ENCODE measurements at regions not wholly inside any gene's neighbourhood (a gene's known extent, or its start where the extent isn't known, plus 50 kb on each side); places are given as distances from the start of the nearest gene placed in this dataset.

DNA sequence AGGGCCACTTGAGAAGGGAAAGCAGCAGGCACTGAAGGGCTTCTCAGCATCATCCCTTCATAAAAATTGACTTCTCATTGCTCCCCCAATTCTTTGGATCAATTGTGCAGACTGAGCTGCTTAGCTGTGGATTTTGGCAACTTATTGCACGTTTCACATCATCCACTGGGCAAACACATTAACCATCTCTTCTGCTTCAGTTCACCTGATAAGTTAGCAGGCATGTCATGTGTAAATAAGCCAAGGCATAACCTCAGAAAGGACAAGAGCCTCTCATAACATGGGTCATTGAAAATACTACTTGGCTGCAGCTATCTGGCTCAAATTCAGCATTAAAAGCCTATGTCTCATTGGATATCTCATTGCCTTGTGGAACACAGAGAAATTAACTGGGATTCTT, 366.5 kb downstream of the LRRC3B start:
- no peak for DNase-seq
- intact Hi-C loops (cut with DNase I; ENCODE audit: low total_unique reads), result no loop called here
- Histone ChIP-seq H3K27me3 (no peaks in the 10 kb centered on the region), H3K27ac (no peak overlapping the region), H3K9me3 (no peaks in the 10 kb centered on the region), H3K4me3 (no peak overlapping the region), H3K4me1 (no peaks in the 10 kb centered on the region), H3K36me3 (no peaks in the 10 kb centered on the region)
- TF ChIP-seq POLR2A (IDR thresholded peaks at IDR 0.05), result no peak
- TF ChIP-seq, protein P1, sequence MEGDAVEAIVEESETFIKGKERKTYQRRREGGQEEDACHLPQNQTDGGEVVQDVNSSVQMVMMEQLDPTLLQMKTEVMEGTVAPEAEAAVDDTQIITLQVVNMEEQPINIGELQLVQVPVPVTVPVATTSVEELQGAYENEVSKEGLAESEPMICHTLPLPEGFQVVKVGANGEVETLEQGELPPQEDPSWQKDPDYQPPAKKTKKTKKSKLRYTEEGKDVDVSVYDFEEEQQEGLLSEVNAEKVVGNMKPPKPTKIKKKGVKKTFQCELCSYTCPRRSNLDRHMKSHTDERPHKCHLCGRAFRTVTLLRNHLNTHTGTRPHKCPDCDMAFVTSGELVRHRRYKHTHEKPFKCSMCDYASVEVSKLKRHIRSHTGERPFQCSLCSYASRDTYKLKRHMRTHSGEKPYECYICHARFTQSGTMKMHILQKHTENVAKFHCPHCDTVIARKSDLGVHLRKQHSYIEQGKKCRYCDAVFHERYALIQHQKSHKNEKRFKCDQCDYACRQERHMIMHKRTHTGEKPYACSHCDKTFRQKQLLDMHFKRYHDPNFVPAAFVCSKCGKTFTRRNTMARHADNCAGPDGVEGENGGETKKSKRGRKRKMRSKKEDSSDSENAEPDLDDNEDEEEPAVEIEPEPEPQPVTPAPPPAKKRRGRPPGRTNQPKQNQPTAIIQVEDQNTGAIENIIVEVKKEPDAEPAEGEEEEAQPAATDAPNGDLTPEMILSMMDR (IDR thresholded peaks at IDR 0.05), result no peak

DNA sequence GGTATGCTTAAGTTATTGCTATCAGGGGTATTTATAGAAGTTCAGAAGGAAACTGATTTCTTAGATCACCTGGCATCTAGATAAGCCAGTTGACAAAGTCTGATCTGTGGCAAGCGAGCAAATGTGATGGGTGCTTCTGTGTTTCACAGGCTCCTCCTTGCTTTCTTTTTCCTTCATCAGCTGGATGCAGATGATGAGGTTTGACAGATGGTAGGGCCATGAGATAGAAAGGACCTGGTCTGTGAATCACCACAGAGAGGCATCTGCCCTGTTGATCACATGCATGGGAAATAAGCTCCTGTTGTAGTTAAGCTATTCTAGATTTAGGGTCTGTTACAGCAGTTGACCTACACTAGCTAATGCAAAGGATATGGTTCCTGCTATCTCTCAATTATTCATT, 372.0 kb downstream of the NEK10 start:
- intact Hi-C loops (cut with DNase I; ENCODE audit: low total_unique reads), result no loop called here
- Histone ChIP-seq H3K27ac (no peak overlapping the region), H3K36me3 (no peaks in the 10 kb centered on the region), H3K4me3 (no peak overlapping the region), H3K9me3 (no peaks in the 10 kb centered on the region), H3K27me3 (no peaks in the 10 kb centered on the region), H3K4me1 (no peaks in the 10 kb centered on the region)
- TF ChIP-seq, protein P1 (IDR thresholded peaks at IDR 0.05), result no peak
- no peak for TF ChIP-seq POLR2A (IDR thresholded peaks at IDR 0.05)
- no peak for DNase-seq

DNA sequence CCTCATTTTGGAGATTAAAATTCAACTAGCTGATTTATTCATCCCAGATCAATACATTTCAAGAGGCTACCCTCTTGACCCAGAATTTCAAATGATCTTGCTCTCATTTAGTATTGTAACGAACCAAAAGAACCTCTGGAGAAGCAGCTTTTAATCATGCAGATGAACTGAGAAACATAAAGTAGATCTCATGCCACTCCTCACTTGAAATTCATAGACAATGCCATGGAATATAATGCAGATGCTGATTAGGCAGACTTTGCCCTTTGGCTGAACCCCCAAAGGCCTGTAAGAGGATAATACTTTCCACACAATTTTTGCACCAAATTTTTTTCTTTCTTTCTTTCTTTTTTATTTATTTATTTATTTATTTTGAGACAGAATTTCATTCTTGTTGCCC, 358.3 kb downstream of the NEK10 start:
- no peak for DNase-seq
- H3K27me3 ChIP-seq, result no peaks in the 10 kb centered on the region
- intact Hi-C loops (cut with DNase I; ENCODE audit: low total_unique reads), result no loop called here
- H3K9me3 ChIP-seq, result no peaks in the 10 kb centered on the region
- H3K36me3 ChIP-seq, result no peaks in the 10 kb centered on the region
- H3K4me3 ChIP-seq, result no peak overlapping the region
- no peak overlapping the region for H3K27ac ChIP-seq
- no peaks in the 10 kb centered on the region for H3K4me1 ChIP-seq
- TF ChIP-seq POLR2A (IDR thresholded peaks at IDR 0.05), result no peak
- TF ChIP-seq, protein P1 (IDR thresholded peaks at IDR 0.05), result no peak

DNA sequence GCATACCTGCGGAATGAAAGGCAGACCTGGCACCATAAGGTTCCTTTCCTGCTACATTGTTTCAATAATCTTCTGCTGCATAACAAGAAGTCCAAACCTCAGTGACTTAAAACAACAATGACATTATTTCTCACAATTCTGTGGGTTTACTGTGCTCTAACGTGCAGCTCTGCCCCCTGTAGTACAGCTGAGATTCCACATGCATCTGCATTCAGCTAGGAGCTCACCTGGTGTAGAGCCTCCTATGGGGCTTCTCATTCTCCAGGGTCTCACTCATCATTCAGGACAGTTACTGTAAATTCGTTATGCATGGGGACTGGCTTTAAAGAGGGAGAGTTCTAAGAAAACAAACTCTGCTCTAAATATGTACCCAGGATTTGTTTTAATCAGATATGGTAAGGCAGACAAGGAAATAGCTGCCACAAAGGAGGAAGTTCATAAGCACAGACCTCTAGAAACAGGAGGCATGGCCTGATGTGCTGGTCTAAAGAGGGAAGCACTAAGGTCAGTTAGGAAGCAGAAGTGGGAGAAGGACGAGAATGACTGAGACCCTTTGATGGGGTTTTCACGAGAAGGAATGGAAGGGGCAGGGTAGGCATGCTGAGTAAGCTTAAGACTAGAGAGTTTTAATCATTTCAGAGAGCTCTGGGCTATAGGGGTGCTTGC, 347.0 kb downstream of the NEK10 start:
- intact Hi-C loops (cut with DNase I; ENCODE audit: low total_unique reads), result no loop called here

DNA sequence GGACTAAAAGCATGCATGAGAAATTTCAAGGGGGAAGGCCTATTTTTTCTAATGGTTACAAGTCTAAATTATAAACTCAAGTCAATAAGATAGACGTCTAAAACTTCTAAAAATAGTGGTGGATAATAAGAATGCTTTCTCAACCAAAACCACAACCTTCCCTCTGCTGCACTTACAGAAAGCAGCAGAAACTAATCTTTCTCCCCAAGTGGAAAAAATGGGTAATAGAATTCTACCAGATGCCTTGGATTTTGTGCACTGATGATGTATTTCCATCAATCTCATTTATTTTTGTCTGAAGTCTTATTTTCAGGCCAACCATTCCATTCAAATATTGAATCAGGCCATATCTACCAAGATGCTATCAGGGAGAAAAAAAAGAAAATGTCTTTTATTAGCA, 344.7 kb downstream of the NEK10 start:
- Histone ChIP-seq H3K36me3 (no peaks in the 10 kb centered on the region), H3K4me1 (no peaks in the 10 kb centered on the region), H3K4me3 (no peak overlapping the region), H3K9me3 (no peaks in the 10 kb centered on the region), H3K27ac (no peak overlapping the region), H3K27me3 (no peaks in the 10 kb centered on the region)
- intact Hi-C loops (cut with DNase I; ENCODE audit: low total_unique reads), result no loop called here
- TF ChIP-seq POLR2A (IDR thresholded peaks at IDR 0.05), result no peak
- TF ChIP-seq, protein P1 (IDR thresholded peaks at IDR 0.05), result no peak
- no peak for DNase-seq

More for the DNA sequence above, 347.0 kb downstream of the NEK10 start:
- Histone ChIP-seq H3K27me3 (no peaks in the 10 kb centered on the region), H3K4me1 (no peaks in the 10 kb centered on the region), H3K4me3 (no peak overlapping the region), H3K36me3 (no peaks in the 10 kb centered on the region), H3K27ac (no peak overlapping the region), H3K9me3 (no peaks in the 10 kb centered on the region)
- DNase-seq, result no peak
- TF ChIP-seq, protein P1 (IDR thresholded peaks at IDR 0.05), result no peak
- TF ChIP-seq POLR2A (IDR thresholded peaks at IDR 0.05), result no peak

Data from uterus (tissue), 3 donors.